22Rv1 (cell line): ENCODE measurements at regions not wholly inside any gene's neighbourhood (a gene's known extent, or its start where the extent isn't known, plus 50 kb on each side); places are given as distances from the start of the nearest gene placed in this dataset.

Source experiments
- H3K27ac ChIP-seq: fragments of 450-650 bp; 2 replicates; pipeline ENCODE4 v1.5.1; 2017
- ZFX ChIP-seq: fragments of 450-650 bp; IDR thresholded peaks from 2 replicates; pipeline ENCODE4 v1.6.1; 2017; ENCODE audit warnings: antibody characterized with exemption, borderline replicate concordance
- TF ChIP-seq, protein P1 (sequence below): fragments of 450-650 bp; IDR thresholded peaks from 2 replicates; pipeline ENCODE4 v1.5.1; 2017; ENCODE audit warnings: mild to moderate bottlenecking

DNA sequence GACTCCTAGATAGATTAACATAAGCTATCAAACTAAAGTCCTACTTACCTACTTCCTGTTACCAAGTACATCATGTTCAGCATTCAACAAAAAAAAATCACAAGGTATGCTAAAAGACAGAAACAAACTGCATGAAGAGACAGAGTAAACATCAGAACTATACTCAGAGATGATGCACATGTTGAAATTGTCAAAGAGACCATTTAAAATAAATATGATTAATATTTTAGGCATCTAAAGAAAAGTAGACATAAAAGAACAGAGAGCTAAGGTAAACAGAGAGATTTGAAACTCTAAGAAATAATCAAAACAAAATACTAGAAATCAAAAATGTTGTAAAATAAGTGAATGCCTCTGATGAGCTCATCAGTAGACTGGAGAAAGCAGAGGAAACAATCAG is 224.8 kb upstream of the STAC start:
- H3K27ac ChIP-seq, result no peak overlapping the region
- TF ChIP-seq ZFX, result no peak
- TF ChIP-seq, protein P1, sequence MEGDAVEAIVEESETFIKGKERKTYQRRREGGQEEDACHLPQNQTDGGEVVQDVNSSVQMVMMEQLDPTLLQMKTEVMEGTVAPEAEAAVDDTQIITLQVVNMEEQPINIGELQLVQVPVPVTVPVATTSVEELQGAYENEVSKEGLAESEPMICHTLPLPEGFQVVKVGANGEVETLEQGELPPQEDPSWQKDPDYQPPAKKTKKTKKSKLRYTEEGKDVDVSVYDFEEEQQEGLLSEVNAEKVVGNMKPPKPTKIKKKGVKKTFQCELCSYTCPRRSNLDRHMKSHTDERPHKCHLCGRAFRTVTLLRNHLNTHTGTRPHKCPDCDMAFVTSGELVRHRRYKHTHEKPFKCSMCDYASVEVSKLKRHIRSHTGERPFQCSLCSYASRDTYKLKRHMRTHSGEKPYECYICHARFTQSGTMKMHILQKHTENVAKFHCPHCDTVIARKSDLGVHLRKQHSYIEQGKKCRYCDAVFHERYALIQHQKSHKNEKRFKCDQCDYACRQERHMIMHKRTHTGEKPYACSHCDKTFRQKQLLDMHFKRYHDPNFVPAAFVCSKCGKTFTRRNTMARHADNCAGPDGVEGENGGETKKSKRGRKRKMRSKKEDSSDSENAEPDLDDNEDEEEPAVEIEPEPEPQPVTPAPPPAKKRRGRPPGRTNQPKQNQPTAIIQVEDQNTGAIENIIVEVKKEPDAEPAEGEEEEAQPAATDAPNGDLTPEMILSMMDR, result no peak

DNA sequence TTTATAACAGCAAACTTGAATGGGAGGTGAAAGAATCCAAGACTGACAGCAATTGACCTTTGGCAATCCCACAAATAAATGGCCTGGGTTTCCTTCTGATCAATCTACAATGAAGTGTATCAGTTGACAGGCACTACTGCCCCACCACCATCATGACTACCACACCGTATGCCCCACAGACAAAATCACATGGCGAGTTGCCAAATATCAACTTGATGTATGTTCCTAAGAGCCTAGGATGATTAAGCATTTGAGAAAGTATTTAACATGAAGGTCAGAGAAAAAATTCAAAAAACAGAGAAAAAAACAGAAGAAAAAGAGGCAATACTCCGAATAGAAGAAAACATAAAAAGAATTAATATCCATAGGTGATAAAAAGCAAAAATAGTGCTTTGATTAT is 215.9 kb upstream of the STAC start:
- TF ChIP-seq, protein P1, result no peak
- no peak for TF ChIP-seq ZFX
- no peak overlapping the region for H3K27ac ChIP-seq

DNA sequence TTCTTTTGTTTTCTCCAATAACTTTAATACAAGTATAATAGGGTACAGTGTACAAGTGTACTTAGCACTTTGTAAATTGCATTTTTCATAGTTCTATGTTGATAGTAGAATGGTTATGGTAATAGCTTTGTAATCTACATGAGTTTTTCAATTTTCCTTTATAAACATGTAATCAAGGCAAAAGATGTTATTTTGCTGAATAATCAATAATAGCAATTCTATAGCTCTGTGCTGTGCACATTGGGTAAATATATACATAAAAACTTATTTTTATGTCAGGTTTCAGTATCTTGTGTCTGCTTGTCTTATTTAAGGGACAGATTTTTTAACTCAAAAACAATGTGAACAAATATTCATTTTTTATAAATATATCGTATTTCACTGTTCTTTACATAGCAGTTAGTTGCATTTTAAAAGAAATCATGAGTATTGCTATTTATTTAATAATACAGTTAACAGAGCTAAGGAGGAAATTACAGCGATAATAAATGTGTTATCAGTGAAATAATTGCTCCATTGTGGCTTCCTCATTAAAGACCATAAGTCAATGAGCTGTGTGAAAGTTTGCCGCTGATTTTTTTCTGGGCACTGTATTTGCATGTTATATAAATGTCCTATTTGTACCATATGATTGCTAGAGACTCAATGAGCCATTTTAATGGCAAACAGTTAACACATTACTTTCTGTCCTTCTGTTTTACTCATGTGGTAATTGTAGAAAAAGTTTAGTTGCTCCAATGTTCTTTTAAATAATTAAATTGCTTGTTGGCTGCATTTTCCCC is 214.6 kb upstream of the STAC start:
- TF ChIP-seq, protein P1, result no peak
- TF ChIP-seq ZFX, result no peak
- H3K27ac ChIP-seq, result no peak overlapping the region

- TF ChIP-seq ZFX, result no peak
- TF ChIP-seq, protein P1, result no peak
- no peak overlapping the region for H3K27ac ChIP-seq
These were observed 213.8 kb upstream of the STAC start for GRCh38 chr3:36166477-36166876.

DNA sequence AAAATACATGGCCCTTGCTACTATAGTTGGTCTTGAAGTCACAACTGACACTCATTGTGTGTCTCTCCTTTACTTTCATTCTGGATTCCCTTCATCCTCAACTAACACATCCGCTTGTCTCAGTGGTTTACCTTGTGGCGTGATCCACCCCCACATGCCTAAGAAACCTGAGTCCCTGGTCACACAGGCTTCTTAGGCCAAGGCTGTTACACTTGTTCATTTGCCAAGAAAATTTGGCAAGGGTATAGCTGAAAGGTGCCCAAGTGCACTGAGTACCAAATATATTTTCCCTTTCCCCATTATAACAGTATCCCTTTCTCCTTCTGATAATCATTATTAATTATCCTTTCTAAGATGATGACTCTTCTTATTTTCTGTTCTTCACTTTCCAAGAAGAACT is 207.6 kb upstream of the STAC start:
- TF ChIP-seq ZFX, result no peak
- no peak overlapping the region for H3K27ac ChIP-seq

GRCh38 chr3:36175113-36175812 is 205.0 kb upstream of the STAC start:
- TF ChIP-seq ZFX, result no peak
- TF ChIP-seq, protein P1, result no peak

DNA sequence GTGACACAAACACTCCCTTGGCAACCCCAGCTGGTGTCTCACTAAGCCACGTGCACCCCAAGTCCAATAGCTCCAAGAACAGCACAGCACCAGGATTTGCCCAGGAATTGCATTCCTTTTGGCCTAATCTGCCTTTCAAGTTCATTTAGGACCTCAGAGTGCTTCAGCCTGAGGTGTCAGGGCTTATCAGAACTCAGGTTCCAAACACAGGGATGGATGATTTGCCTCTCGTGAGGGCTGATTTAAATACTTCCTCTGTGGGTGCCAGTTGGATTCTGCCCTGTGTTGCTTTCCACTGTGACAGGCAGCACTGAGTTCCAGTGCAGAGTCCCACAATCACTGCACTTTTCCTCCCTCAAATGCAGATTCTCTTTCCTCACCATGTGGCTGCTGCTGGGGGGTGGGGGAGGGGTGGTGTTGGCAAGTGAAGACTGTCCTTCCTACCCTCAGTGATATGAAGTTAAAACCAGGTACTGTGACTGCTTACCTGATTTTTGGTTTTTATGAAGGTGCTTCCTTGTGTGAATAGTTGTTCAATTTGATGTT is 204.3 kb upstream of the STAC start:
- H3K27ac ChIP-seq, result no peak overlapping the region
- TF ChIP-seq ZFX, result no peak
- TF ChIP-seq, protein P1, result no peak

More at GRCh38 chr3:36175113-36175812, 205.0 kb upstream of the STAC start:
- H3K27ac ChIP-seq, result no peak overlapping the region
